A549 (cell line): ENCODE measurements at regions not wholly inside any gene's neighbourhood (a gene's known extent, or its start where the extent isn't known, plus 50 kb on each side); places are given as distances from the start of the nearest gene placed in this dataset.

ENCODE experiments used
- BHLHE40 ChIP-seq: IDR thresholded peaks from 2 replicates; pipeline ENCODE4 v1.6.1; 2012; ENCODE audit warnings: low read depth, low read length, inconsistent platforms
- CTCF ChIP-seq: fragments of >200 bp; sonication (Bioruptor Twin); formaldehyde crosslinking; IDR thresholded peaks from 3 replicates; pipeline ENCODE4 v1.5.1; 2016
- ELK1 ChIP-seq: fragments of 150-350 bp; IDR thresholded peaks from 2 replicates; pipeline ENCODE4 v1.6.1; 2014; ENCODE audit warnings: low read depth, mild to moderate bottlenecking, low read length
- EP300 ChIP-seq, 2 experiments: fragments of >200 bp; sonication (Bioruptor Twin); formaldehyde crosslinking; IDR thresholded peaks; 2 replicates in 1 of 2; 3 replicates in 1 of 2; pipeline ENCODE4 v1.6.1; 2016 to 2017
- JUNB ChIP-seq: fragments of >200 bp; sonication (Bioruptor Twin); formaldehyde crosslinking; IDR thresholded peaks from 2 replicates; pipeline ENCODE4 v1.6.1; 2016
- NPAS2 ChIP-seq: fragments of 250-450 bp; sonication (Bioruptor Pico); IDR thresholded peaks from 2 replicates; pipeline ENCODE4 v1.8.0; 2022; ENCODE audit warnings: mild to moderate bottlenecking, moderate library complexity, borderline replicate concordance
- POLR2A ChIP-seq: IDR thresholded peaks from 2 replicates; pipeline ENCODE4 v1.6.1; 2012; ENCODE audit warnings: mild to moderate bottlenecking, low read length
- POLR2AphosphoS2 ChIP-seq: conservative IDR thresholded peaks from 2 replicates; pipeline ENCODE4 v1.6.1; 2012; ENCODE audit warnings: low read length, improper control_type of control experiment, inconsistent platforms
- RAD21 ChIP-seq, 2 experiments: fragments of >200 bp in 1 of 2; sonication (Bioruptor Twin) in 1 of 2; formaldehyde crosslinking in 1 of 2; IDR thresholded peaks in 1 of 2; conservative IDR thresholded peaks in 1 of 2; 2 replicates in 1 of 2; 3 replicates in 1 of 2; pipeline ENCODE4 v1.6.1; 2012 to 2018; ENCODE audit warnings: inconsistent platforms in 1 of 2
- REST ChIP-seq: fragments of 200-600 bp; sonication (generic); IDR thresholded peaks from 2 replicates; pipeline ENCODE4 v1.6.1; 2016; ENCODE audit warnings: antibody characterized with exemption, mild to moderate bottlenecking, moderate library complexity
- SREBF2 ChIP-seq: fragments of 450-650 bp; IDR thresholded peaks from 2 replicates; pipeline ENCODE4 v1.6.1; 2014; ENCODE audit warnings: mild to moderate bottlenecking, moderate library complexity
- ZFP36 ChIP-seq: fragments of 450-650 bp; IDR thresholded peaks from 2 replicates; pipeline ENCODE4 v1.6.1; 2014; ENCODE audit warnings: borderline replicate concordance; ENCODE audit not compliant: partially characterized antibody

DNA sequence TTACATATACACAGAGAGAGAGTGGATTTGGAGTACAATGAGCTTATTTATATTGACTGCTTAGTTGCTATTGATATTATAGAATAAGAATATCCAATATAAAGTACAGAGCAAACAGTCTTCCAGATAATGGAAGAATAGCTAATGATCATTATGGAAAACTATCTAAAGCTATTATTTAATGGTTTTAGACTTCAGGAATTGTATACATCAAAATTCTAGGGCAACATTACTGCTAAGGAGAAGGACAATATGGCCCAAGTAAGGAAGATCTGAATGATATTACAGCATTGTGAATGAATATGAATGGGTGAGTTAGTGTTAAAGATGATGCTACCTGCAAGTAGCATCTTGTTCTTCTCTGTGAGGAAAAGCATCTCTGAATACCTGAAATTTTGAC lies 604.2 kb upstream of the PCDH20 start:
- TF ChIP-seq NPAS2 (CRISPR knock-in tag) (no peak), CTCF (no peak), ELK1 (no peak), ZFP36 (no peak), EP300 (IDR thresholded peaks at IDR 0.05) (no peak), POLR2AphosphoS2 (no peak), BHLHE40 (no peak), REST (no peak), POLR2A (no peak), JUNB (no peak), SREBF2 (no peak), RAD21 (conservative IDR thresholded peaks at IDR 0.05 in 1 of 2, IDR thresholded peaks at IDR 0.05 in 1 of 2) (no peak)
